Glutamatergic neuron (in vitro differentiated cells): ENCODE measurements at regions not wholly inside any gene's neighbourhood (a gene's known extent, or its start where the extent isn't known, plus 50 kb on each side); places are given as distances from the start of the nearest gene placed in this dataset.

Experiments
- DNase-seq: peaks from one replicate; pipeline ENCODE4 v3.0.0; 2022
- H3K27ac Mint-ChIP-seq: one replicate; pipeline ENCODE4 v1.8.0; 2020; ENCODE audit warnings: mild to moderate bottlenecking, mixed read lengths, inconsistent platforms; ENCODE audit not compliant: unreplicated experiment
- H3K27me3 Mint-ChIP-seq: one replicate; pipeline ENCODE4 v1.8.0; 2020; ENCODE audit warnings: mild to moderate bottlenecking, moderate library complexity, mixed read lengths, inconsistent platforms; ENCODE audit not compliant: unreplicated experiment
- H3K36me3 Mint-ChIP-seq: one replicate; pipeline ENCODE4 v1.8.0; 2020; ENCODE audit warnings: mild to moderate bottlenecking, mixed read lengths, inconsistent platforms; ENCODE audit not compliant: unreplicated experiment
- H3K4me1 Mint-ChIP-seq: one replicate; pipeline ENCODE4 v1.8.0; 2020; ENCODE audit warnings: mild to moderate bottlenecking, low read depth, mixed read lengths, inconsistent platforms; ENCODE audit not compliant: unreplicated experiment
- H3K4me3 Mint-ChIP-seq: one replicate; pipeline ENCODE4 v1.8.0; 2020; ENCODE audit warnings: mild to moderate bottlenecking, mixed read lengths, inconsistent platforms; ENCODE audit not compliant: unreplicated experiment
- H3K9me3 Mint-ChIP-seq: one replicate; pipeline ENCODE4 v1.8.0; 2020; ENCODE audit warnings: mild to moderate bottlenecking, moderate library complexity, mixed read lengths, inconsistent platforms; ENCODE audit not compliant: unreplicated experiment
- CTCF ChIP-seq: fragments of 200-600 bp; sonication (generic); IDR thresholded peaks from one replicate; pipeline ENCODE4 v1.5.0; 2021; ENCODE audit not compliant: partially characterized antibody, unreplicated experiment

- H3K4me1 Mint-ChIP-seq, result no peaks in the 10 kb centered on the region
- H3K9me3 Mint-ChIP-seq, result peaks cover 2% of the 10 kb centered on the region
- H3K27ac Mint-ChIP-seq, result no peak overlapping the region
- TF ChIP-seq CTCF, result no peak
- peaks cover 2% of the 10 kb centered on the region for H3K27me3 Mint-ChIP-seq
- no peak for DNase-seq
- H3K4me3 Mint-ChIP-seq, result no peak overlapping the region
- H3K36me3 Mint-ChIP-seq, result no peaks in the 10 kb centered on the region
Measured at GRCh38 chr3:31364711-31365110, 168.0 kb upstream of the STT3B start.

- Mint-ChIP-seq H3K9me3 (peaks cover 2% of the 10 kb centered on the region), H3K27me3 (peaks cover 2% of the 10 kb centered on the region), H3K27ac (no peak overlapping the region), H3K36me3 (no peaks in the 10 kb centered on the region), H3K4me1 (no peaks in the 10 kb centered on the region), H3K4me3 (no peak overlapping the region)
- DNase-seq, result no peak
- TF ChIP-seq CTCF, result no peak
Measured at GRCh38 chr3:31367518-31367917, 165.2 kb upstream of the STT3B start.

GRCh38 chr3:31369637-31370379, 162.9 kb upstream of the STT3B start:
- Mint-ChIP-seq H3K4me3 (no peak overlapping the region), H3K27ac (no peak overlapping the region), H3K9me3 (peaks cover 4% of the 10 kb centered on the region), H3K27me3 (peaks cover 2% of the 10 kb centered on the region), H3K4me1 (no peaks in the 10 kb centered on the region), H3K36me3 (no peaks in the 10 kb centered on the region)
- TF ChIP-seq CTCF, result no peak
- no peak for DNase-seq

- Mint-ChIP-seq H3K27ac (no peak overlapping the region), H3K27me3 (peaks cover 2% of the 10 kb centered on the region), H3K36me3 (no peaks in the 10 kb centered on the region), H3K4me3 (no peak overlapping the region), H3K4me1 (no peaks in the 10 kb centered on the region), H3K9me3 (peaks cover 4% of the 10 kb centered on the region)
- TF ChIP-seq CTCF, result no peak
- no peak for DNase-seq
Measured at GRCh38 chr3:31370380-31370666, 162.4 kb upstream of the STT3B start.

GRCh38 chr3:31370681-31371080, 162.0 kb upstream of the STT3B start:
- Mint-ChIP-seq H3K27me3 (peaks cover 2% of the 10 kb centered on the region), H3K4me1 (no peaks in the 10 kb centered on the region), H3K4me3 (no peak overlapping the region), H3K27ac (no peak overlapping the region), H3K36me3 (no peaks in the 10 kb centered on the region), H3K9me3 (peaks cover 4% of the 10 kb centered on the region)
- DNase-seq, result no peak
- no peak for TF ChIP-seq CTCF
